A673 (cell line): ENCODE measurements at regions not wholly inside any gene's neighbourhood (a gene's known extent, or its start where the extent isn't known, plus 50 kb on each side); places are given as distances from the start of the nearest gene placed in this dataset.

Source experiments
- BruUV-seq: library from RNA; stranded (reverse); fragments of 400-500 nt; replicated peaks from 2 replicates; lab custom pipeline; 2021; lab: Mats Ljungman, UMichigan
- CTCF ChIA-PET: fragments of 300-600 bp; sonication (Branson Sonifier 250); formaldehyde crosslinking; loops from one replicate; lab custom pipeline; 2022; ENCODE audit warnings: antibody characterized with exemption; lab: Charles Lee
- POLR2A ChIA-PET: fragments of 300-600 bp; sonication (Branson Sonifier 250); formaldehyde crosslinking; loops from one replicate; lab custom pipeline; 2022; ENCODE audit warnings: antibody characterized with exemption; ENCODE audit not compliant: low non-redundant PET; lab: Charles Lee
- DNase-seq: peaks from one replicate; pipeline ENCODE4 v3.0.0-alpha.2; 2015; ENCODE audit warnings: low spot score
- H3K27ac ChIP-seq: fragments of 200-600 bp; sonication (generic); 2 replicates; pipeline ENCODE4 v1.5.1; 2016; ENCODE audit warnings: mixed run types, low read depth, mild to moderate bottlenecking, mixed read lengths, antibody characterized with exemption, low read length; ENCODE audit not compliant: poor library complexity, severe bottlenecking
- H3K27me3 ChIP-seq: fragments of 200-600 bp; sonication (generic); replicated peaks from 2 replicates; pipeline ENCODE4 v1.6.1; 2017; ENCODE audit warnings: mixed run types, low read depth, mild to moderate bottlenecking, mixed read lengths, antibody characterized with exemption, low read length; ENCODE audit not compliant: insufficient read depth, poor library complexity
- H3K36me3 ChIP-seq: fragments of 200-600 bp; sonication (generic); 2 replicates; pipeline ENCODE4 v1.6.1; 2016; ENCODE audit warnings: mixed run types, mild to moderate bottlenecking, mixed read lengths, antibody characterized with exemption, low read length; ENCODE audit not compliant: insufficient read depth, poor library complexity, severe bottlenecking
- H3K4me1 ChIP-seq: fragments of 200-600 bp; sonication (generic); 2 replicates; pipeline ENCODE4 v1.6.1; 2017; ENCODE audit warnings: mixed run types, mild to moderate bottlenecking, mixed read lengths, antibody characterized with exemption, low read length; ENCODE audit not compliant: insufficient read depth, poor library complexity, severe bottlenecking
- H3K4me3 ChIP-seq: fragments of 200-600 bp; sonication (generic); 2 replicates; pipeline ENCODE4 v1.5.1; 2016; ENCODE audit warnings: low read depth, mixed run types, mild to moderate bottlenecking, mixed read lengths, low read length; ENCODE audit not compliant: poor library complexity, severe bottlenecking
- H3K9me3 ChIP-seq: fragments of 200-600 bp; sonication (generic); 2 replicates; pipeline ENCODE4 v1.6.1; 2016; ENCODE audit warnings: mixed run types, low read depth, mild to moderate bottlenecking, mixed read lengths, antibody characterized with exemption, low read length; ENCODE audit not compliant: poor library complexity, severe bottlenecking
- EZH2 ChIP-seq: fragments of 200-600 bp; sonication (generic); IDR thresholded peaks from 2 replicates; pipeline ENCODE4 v1.6.1; 2017; ENCODE audit warnings: borderline replicate concordance, low read depth, mild to moderate bottlenecking, mixed read lengths, antibody characterized with exemption, low read length; ENCODE audit not compliant: poor library complexity, severe bottlenecking
- intact Hi-C: fragments of 100-400 bp; cut with micrococcal nuclease; formaldehyde crosslinking; loops from one replicate; pipeline ENCODE4 v1.10.0; 2022; ENCODE audit not compliant: unreplicated experiment
- TF ChIP-seq, protein P1 (sequence below): fragments of 300-800, 200-600 bp; sonication (generic); conservative IDR thresholded peaks from 2 replicates; pipeline ENCODE4 v1.5.1; 2017; ENCODE audit warnings: low read depth, mild to moderate bottlenecking, antibody characterized with exemption, low read length, moderate library complexity, mixed read lengths

DNA sequence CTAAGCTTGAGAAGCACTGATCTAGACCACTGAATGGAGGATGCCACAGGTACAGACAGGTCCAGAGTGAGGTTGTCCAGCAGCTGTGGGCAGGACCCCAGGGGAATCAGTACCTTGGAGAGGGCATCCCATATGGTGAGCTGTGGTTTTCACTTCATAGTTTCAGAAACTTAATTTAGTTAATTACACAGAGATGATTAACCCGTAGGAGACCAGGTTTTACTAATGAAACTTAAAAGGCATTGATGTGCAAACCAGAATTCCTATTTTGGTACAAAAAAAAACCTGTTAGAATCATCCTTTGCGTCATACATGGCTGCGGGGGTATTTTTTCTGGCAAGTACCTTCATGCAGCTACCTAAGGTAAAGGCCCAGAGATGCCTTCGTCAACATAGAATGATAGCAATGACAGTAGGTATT, 159.3 kb downstream of the DACT1 start:
- no peak for TF ChIP-seq EZH2
- TF ChIP-seq, protein P1, sequence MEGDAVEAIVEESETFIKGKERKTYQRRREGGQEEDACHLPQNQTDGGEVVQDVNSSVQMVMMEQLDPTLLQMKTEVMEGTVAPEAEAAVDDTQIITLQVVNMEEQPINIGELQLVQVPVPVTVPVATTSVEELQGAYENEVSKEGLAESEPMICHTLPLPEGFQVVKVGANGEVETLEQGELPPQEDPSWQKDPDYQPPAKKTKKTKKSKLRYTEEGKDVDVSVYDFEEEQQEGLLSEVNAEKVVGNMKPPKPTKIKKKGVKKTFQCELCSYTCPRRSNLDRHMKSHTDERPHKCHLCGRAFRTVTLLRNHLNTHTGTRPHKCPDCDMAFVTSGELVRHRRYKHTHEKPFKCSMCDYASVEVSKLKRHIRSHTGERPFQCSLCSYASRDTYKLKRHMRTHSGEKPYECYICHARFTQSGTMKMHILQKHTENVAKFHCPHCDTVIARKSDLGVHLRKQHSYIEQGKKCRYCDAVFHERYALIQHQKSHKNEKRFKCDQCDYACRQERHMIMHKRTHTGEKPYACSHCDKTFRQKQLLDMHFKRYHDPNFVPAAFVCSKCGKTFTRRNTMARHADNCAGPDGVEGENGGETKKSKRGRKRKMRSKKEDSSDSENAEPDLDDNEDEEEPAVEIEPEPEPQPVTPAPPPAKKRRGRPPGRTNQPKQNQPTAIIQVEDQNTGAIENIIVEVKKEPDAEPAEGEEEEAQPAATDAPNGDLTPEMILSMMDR: no peak
- H3K27ac ChIP-seq: no peak overlapping the region
- intact Hi-C loops: no loop called here
- H3K9me3 ChIP-seq: no peaks in the 10 kb centered on the region
- H3K4me3 ChIP-seq: no peak overlapping the region
- DNase-seq: no peak
- no peaks in the 10 kb centered on the region for H3K4me1 ChIP-seq
- POLR2A ChIA-PET: interaction anchor here (0.8 kb wide), 1 partner anchor 1307 kb away, joined by 3 read pairs; no protein-coding TSS in a partner anchor
- H3K27me3 ChIP-seq: peaks cover 5% of the 10 kb centered on the region
- H3K36me3 ChIP-seq: no peaks in the 10 kb centered on the region
- CTCF ChIA-PET: no interaction called here
- BruUV-seq: no TSS peak

DNA sequence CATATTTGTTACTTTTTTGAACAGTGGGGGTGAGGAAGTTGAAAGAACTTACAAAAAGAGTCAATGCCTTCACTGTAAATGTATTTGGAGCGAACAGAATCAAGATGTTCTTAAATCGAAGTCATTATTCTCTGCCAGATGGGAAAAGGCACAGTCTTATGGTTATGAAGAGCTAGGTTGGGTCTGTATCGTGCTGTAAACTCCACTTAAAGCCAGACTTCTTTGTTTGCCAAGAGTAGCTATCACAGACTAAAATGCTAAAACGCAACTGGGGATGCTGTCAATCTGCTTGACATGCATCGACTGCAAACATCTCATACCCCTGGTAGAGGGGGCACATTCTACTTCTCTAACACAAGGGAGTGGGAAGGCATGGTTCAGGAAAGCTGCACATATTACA, 160.4 kb downstream of the DACT1 start:
- no TSS peak for BruUV-seq
- no peaks in the 10 kb centered on the region for H3K36me3 ChIP-seq
- H3K9me3 ChIP-seq: no peaks in the 10 kb centered on the region
- no peak overlapping the region for H3K27ac ChIP-seq
- no peak for TF ChIP-seq EZH2
- TF ChIP-seq, protein P1: no peak
- ChIA-PET CTCF (no interaction called here), POLR2A (no interaction called here)
- no peak overlapping the region for H3K4me3 ChIP-seq
- intact Hi-C loops: no loop called here
- no peak for DNase-seq
- peaks cover 5% of the 10 kb centered on the region for H3K27me3 ChIP-seq
- H3K4me1 ChIP-seq: no peaks in the 10 kb centered on the region

DNA sequence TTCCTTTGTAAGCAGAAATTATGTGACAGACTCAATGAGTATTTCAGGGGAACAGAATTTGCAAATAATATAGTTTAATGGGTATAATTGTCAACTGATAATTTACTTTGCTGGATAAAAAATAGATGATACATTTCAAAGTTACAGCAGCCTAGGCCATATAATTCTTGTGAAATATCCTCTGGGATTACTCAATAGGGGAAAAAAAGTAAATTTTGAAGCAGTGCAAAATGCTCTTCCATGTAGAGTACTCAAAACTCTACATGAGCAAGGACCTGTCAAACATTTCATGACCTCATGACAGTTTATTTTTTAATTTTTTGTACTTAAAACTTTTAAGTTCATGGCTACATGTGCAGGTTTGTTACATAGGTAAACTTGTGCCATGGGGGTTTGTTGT, 163.3 kb downstream of the DACT1 start:
- H3K4me3 ChIP-seq: no peak overlapping the region
- no TSS peak for BruUV-seq
- POLR2A ChIA-PET: no interaction called here
- no peak overlapping the region for H3K27ac ChIP-seq
- H3K27me3 ChIP-seq: peaks cover 5% of the 10 kb centered on the region
- intact Hi-C loops: no loop called here
- TF ChIP-seq, protein P1: no peak
- TF ChIP-seq EZH2: no peak
- peaks cover 7% of the 10 kb centered on the region for H3K4me1 ChIP-seq
- H3K9me3 ChIP-seq: no peaks in the 10 kb centered on the region
- CTCF ChIA-PET: no interaction called here
- no peak for DNase-seq
- no peaks in the 10 kb centered on the region for H3K36me3 ChIP-seq
